HG03064 (cell line): ENCODE measurements at regions not wholly inside any gene's neighbourhood (a gene's known extent, or its start where the extent isn't known, plus 50 kb on each side); places are given as distances from the start of the nearest gene placed in this dataset.
A peak's percentile ranks its signal among the peaks of the same experiment; 100 is the strongest.

ENCODE experiments used
- ATAC-seq: cut with Tn5 transposase; IDR thresholded peaks from one replicate; pipeline ENCODE4 v1.9.1; 2021; ENCODE audit warnings: low read depth; ENCODE audit not compliant: unreplicated experiment

DNA sequence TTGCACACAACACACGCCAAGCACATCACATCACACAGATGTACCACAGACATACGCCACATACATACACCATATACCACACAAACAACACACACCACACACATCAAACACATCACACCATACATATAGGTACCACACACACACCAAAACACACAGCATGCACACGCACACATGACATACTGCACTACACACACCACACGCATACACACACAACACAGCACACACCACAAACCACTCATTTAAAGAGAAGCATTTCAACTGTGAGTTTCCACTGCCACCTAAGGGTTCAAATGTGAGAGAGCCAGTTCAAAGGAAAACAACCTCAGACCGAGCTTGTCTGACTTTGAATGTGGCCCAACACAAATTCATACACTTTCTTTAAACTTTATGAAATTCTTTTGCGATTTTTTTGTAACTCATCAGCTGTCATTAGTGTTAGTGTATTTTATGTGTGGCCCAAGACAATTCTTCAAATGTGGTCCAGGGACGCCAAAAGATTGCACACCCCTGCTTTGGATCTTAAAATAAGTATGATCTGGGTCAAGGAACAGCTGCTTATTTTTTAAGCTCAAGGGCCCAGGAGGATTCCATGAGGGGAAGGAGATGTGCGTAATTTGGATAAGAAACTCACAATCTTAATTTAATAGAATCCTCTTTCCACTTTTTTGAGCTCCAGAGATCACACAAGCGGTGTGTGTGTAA, 494.6 kb downstream of the GADD45G start:
- no peak for ATAC-seq

GRCh38 chr9:90100014-90100413, 495.2 kb downstream of the GADD45G start:
- no peak for ATAC-seq

DNA sequence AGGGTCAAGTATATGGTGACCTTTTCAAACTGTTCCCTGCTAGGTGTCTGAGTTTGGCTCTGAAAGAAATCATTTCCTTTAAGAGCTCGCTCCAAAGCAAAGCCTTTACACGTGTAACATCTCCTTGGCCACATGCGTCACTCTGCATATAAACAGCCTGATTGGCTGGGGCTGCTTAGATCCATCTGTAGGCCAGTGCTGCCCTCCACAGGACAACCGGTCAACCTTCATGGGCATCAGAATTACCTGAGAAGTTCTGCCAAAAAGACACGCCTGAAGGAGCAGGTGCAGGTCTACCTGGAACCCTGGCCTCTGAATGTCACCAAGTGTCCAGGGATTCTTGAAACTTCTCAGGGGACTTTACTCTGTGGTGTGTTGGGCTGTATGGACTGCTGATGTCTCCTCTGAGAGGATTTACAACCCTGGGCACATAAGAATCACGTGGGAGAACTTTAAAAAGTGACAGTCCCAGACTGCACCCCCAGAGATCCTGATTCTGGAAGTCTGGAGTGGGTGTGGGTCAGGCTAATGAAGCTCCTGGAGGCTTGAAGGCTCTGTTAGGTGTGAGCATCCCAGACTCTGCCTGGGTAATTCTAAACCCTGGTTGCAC, 497.6 kb downstream of the GADD45G start:
- peak; percentile 93 for ATAC-seq

DNA sequence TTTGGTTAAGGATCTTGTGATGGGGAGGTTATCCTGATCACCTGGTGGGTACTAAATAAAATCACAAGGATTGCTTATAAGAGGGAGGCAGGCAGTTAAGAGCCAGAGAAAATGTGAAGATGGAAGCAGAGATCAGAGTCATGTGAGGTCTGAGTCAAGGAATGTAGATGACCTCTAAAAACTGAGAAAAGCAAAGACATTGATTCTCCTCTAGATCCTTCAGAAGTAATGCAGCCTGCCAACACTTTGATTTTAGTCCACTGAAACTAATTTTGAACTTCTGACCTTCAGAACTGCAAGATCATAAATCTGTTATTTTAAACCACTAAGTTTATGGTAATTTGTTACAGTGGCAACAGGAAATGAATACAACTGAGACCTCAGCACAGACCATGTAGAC, 499.0 kb downstream of the GADD45G start:
- no peak for ATAC-seq

DNA sequence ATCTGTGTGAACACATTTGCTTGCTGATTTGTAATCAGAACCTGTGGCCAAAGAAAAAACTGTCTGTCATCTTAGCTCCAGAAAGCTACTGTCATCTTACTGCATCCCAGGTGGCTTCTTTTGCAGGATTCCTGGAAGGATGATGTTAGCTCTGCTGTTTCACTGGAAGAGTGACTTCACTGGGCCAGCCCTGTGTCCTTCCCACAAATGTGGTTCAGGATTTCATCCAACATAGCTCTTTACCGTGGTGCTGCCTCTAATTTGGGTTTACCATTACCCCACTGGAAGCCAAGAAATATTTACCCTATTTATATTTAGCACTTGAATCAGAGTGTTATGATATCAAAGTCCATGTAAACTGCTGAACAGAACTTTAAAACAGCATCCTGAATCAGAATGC, 501.0 kb downstream of the GADD45G start:
- no peak for ATAC-seq

GRCh38 chr9:90107040-90107725, 502.4 kb downstream of the GADD45G start:
- ATAC-seq, result no peak

DNA sequence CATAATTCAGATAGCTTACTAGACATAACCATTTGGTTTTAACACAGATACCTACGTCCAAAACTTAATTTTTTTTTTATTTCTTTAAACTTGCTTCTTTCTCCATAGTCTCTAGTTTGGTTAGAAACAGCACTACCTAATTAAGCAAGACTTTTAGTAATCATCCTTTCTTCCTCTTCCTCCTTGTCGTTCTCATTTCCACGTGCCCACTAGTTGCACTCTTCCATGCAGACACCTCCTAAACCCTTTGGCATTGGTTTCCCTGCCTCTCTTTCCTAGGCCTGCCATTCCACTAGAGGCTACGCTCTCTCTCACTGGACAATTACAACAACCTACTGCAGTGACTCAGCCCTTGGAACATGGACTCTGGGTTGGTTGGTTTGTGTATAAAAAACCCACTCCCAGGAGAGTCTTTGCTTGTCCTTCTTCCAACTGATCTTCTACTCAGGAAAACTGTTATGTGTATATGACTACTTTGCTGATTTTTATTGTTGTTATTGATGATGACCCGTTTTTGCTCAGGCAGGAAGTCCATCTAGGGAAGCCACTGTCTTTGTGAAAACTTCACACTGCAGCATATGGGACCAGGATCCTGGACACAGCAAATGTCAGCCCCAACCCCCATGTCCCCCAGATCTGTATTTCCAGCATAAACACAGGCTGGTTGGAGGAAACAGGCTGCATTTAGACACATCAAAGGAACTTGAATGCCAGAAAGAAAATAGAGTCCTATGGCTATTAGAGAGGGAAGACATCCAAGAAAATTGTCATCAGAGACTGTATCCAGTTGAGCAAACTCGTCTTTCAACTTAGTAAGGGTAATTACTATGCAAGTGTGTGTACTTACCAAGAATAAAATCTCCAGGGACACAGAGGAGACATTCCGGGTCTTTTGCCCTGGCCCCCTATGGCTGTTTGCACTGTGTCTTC, 503.2 kb downstream of the GADD45G start:
- ATAC-seq, result no peak

DNA sequence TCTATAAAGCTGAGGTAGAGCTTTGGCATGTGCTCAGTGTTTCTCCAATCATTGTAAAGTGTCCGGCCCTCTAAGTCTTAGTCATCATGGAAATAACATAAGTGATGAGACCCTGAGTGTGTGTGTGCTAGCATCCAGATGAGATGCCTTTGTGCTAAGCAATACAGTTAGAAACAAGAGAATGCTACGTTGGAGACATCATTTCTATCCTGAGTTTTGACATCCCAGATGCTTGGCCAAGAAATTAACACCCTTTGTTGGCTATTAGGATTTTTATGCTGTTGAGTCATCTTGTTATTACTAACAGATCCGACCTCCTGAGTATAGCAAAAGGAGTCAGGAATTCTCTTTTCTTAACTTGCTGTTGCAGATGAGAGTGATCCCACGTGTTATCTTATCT, 508.0 kb downstream of the GADD45G start:
- ATAC-seq, result no peak

DNA sequence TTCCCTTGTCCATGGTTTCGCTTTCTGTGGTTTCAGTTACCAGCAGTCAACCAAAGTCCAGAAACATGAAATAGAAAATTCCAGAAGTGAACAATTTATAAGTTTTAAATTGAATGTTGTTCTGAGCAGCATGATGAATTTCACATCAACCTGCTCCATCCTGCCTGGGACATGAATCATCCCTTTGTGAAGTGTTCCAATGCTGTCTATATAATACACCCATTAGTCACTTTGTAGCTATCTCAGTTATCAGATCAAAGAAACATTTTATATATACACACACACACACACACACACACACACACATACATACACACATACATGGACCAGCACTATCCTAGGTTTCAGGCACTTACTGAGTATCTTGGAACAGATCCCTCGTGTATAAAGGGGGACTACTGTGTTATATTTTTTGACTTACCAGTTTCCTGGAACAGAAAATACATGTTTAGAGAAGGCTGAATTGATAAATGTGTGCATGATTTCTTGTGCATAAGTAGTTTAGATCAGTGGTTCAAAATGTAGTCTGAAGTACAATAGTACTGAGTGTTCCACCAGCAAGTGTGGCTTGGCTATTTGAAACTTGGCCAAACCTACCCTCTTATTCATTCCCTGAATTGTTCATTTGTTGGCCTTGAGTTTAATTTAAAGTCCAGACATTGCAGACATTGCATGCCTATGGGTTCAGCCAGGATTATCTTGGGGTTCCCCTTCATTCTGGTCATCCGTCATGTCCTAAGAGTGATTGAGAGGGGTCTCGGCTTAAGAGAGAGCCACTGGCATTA, 510.0 kb downstream of the GADD45G start:
- ATAC-seq, result no peak

GRCh38 chr9:90121762-90122161, 517.0 kb downstream of the GADD45G start:
- no peak for ATAC-seq

DNA sequence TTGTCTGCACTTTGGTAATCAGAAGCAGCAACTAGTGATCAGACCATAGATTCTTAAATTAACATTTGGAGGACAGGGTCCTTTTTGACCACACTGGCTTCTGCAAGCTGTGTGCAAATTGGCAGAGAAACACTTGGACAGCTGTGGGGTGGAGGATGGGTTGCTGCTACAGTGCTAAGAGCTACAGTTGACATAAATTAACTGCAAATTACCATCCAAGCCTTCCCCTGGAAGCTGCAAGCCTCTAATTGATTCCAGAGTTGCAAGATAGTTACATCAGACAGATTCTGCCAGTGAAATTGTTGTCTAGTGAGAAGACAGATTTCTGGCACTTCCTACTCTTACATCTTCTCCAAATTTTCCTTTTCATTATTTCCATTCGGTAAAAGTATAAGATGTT, 517.7 kb downstream of the DIRAS2 start:
- no peak for ATAC-seq

DNA sequence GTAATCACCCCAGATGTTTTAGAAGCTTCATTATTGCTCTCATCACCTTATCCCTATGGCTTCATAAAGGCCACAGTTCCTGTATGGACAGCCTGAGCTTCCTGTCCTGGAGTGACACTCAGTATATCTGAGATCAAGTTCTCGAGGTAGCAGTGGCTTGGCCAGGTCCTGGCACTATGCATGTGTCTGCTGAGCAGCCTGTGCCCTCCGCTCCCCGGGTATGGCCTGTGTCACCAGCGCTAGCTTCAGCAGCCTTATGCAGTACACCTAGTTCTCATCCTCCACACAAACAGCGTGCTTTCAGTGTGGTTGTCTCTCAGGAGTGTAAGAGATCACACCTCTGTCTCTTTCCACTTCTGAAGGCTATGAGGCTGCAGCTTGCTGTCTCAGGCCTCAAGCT, 514.7 kb downstream of the DIRAS2 start:
- ATAC-seq, result no peak

DNA sequence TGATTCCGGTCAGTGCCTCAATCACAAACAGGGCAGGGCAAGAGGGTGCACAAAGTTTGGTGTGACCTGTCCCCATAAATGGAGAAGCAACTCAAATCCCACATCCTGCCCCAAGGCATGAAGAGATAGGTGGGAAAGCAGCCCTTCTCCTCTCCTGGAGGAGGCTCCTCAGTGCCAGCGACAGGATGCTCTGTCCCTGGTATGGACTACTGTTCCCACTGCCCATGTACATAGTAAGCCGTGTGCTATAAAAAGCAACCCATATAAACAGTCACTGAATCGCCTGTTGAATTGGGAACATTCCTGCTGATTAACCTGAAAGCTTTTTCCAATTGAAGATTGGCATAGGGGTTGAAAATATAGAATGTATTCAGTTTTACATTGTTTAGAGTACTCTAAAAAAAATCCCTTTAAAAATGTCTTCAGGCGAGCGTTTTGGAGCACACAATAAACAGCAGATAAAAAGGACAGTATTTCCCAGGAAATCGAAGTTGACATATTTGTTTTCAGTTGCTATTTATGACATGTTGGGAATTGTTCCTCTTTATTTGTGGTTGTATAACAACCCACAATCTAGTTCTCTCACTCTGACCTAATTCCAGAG, 513.9 kb downstream of the DIRAS2 start:
- no peak for ATAC-seq

DNA sequence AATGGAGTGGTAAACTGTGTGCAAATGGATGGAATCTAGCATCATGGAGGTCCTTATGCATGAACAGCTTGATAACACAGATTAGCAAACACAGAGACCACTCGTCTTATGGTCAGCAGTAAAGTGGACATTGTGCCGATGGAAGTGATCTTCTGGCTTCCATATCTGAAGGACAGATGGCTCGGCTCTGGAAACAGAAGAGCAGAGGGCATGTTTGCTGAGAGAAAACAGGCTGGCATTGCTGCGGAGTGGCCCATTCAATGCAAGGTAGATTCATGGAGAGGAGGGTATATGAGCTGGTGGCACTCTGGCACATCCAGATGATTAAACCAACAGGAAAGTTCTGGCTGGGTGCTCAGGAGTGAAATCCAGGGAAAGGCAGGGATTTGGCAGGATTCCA, 513.2 kb downstream of the DIRAS2 start:
- no peak for ATAC-seq

GRCh38 chr9:90131568-90131967, 511.1 kb downstream of the DIRAS2 start:
- no peak for ATAC-seq

DNA sequence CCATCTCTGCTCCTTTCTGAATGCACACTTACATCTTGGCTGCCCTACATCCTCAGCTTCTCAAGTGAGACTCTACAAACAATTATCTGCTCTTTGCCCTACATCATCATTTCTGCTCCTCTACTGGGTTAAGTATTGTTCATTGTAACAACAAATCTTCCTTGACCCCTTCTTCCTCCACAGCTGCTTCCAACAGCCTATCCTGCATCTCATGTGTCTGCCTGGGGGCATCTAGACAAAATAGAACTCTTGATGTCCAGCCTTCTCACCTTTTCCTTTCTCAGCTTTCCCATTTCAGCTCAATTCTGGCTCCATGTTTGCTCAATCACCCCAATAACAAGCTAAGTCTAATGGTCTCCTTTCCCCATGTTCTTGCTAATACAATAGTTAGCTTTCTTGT, 509.8 kb downstream of the DIRAS2 start:
- ATAC-seq, result no peak

DNA sequence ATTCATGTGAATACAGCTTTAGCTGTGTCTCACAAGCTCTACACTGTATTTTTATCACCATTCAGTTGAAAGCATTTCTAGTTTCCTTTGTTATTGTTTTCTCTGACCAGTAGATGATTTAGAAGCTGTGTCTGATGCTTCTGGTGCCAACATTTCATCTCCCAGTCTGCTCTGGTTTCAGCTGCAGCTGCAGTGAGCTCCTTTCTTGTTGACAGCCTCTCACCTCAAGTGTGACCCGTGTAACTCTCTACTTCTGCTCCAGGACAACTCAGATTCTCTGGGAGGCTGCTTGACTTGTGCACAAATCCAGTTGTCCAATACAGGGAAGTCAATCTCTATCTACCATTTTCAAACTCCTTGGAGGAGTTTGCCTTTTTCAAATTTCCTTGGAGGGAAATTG, 504.8 kb downstream of the DIRAS2 start:
- ATAC-seq, result no peak

DNA sequence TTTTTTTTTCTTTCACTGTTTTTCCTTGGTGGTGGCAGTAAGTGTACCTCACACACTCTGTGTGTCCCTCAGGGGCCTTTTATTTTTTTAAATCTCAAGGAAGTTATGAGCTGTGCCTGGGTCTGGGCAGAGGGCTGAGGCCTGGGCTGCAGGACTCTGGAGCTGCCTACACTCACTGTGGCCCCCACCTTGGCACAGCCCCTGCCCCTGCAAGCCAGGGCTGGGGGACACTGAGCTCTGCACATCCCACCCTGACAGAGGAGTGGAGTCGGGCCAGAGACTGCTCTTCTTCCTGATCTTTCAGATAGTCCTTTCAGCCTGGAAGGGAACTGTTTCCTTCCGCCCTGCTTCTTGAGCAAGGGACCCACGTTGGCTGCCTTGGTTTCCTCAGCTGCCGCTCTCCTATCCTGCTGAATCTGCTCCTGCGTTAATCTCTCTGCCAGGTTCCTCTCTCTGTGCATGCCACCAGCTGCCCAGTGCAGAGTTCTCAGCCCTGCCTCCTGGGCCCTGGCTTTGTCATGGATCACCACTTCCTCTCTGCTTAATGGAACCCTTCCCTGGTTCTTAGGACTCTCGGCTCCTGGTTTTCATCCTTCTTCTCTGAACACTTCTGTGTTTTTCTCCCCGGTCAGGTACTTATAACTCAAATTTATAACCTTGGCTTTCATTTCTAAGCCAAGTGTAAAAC, 502.3 kb downstream of the DIRAS2 start:
- no peak for ATAC-seq

DNA sequence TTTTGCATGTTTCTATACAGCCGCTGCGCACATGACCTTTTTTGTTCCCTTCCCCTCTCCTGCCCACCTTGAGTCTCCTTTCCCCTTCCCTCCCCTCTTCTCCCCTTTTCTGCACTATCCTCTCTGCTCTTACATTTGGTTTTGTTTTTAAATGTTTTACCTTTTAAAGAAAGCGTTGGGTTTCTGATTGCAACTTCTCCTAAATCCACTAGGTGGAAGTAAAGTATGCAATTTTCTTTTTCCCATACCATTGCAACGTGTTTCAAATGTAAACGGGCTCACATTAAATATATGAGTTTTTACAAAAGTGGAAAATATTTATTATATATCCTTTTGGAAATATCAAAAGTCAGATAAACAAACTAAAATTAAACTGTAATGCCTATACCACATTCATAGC, 500.9 kb downstream of the DIRAS2 start:
- ATAC-seq, result no peak
